SK-N-MC (cell line): ENCODE measurements at regions not wholly inside any gene's neighbourhood (a gene's known extent, or its start where the extent isn't known, plus 50 kb on each side); places are given as distances from the start of the nearest gene placed in this dataset.

Experiments
- DNase-seq: peaks from one replicate; pipeline ENCODE4 v3.0.0-alpha.2; 2011; ENCODE audit warnings: low read depth, low spot score
- H3K27ac ChIP-seq: fragments of 200-600 bp; sonication (generic); 2 replicates; pipeline ENCODE4 v1.5.1; 2016; ENCODE audit warnings: mixed run types
- H3K36me3 ChIP-seq: fragments of 200-600 bp; sonication (generic); 2 replicates; pipeline ENCODE4 v1.6.1; 2017; ENCODE audit warnings: antibody characterized with exemption, low read length, mixed read lengths; ENCODE audit not compliant: insufficient read depth
- H3K4me3 ChIP-seq: fragments of 200-600 bp; sonication (generic); 2 replicates; pipeline ENCODE4 v1.5.1; 2016
- H3K9ac ChIP-seq: fragments of 200-600 bp; sonication (generic); 2 replicates; pipeline ENCODE4 v1.8.0; 2017; ENCODE audit warnings: mixed run types, mixed read lengths; ENCODE audit not compliant: insufficient read length
- H3K9me3 ChIP-seq: fragments of 200-600 bp; sonication (generic); 2 replicates; pipeline ENCODE4 v1.6.1; 2017; ENCODE audit warnings: low read depth, mild to moderate bottlenecking, antibody characterized with exemption, low read length, moderate library complexity, mixed read lengths
- EZH2 ChIP-seq: fragments of 200-600 bp; sonication (generic); IDR thresholded peaks from one replicate; pipeline ENCODE4 v1.6.1; 2017; ENCODE audit warnings: antibody characterized with exemption
- FOXP2 ChIP-seq: optimal IDR thresholded peaks from 2 replicates; pipeline ENCODE3; 2011; ENCODE audit warnings: mild to moderate bottlenecking, moderate library complexity; ENCODE audit not compliant: insufficient read depth; ENCODE audit errors: extremely low read length, control extremely low read depth
- POLR2AphosphoS5 ChIP-seq: IDR thresholded peaks from 2 replicates; pipeline ENCODE4 v1.6.1; 2012; ENCODE audit warnings: mild to moderate bottlenecking, low read depth, low read length, borderline replicate concordance

- Histone ChIP-seq H3K4me3 (no peak overlapping the region), H3K36me3 (no peaks in the 10 kb centered on the region), H3K27ac (no peak overlapping the region), H3K9ac (no peak overlapping the region), H3K9me3 (no peaks in the 10 kb centered on the region)
- TF ChIP-seq POLR2AphosphoS5: no peak
- no peak for TF ChIP-seq EZH2
- no peak for TF ChIP-seq FOXP2
- DNase-seq: no peak
Measured at GRCh38 chr10:106392778-106393177, 771.7 kb downstream of the SORCS1 start.

GRCh38 chr10:106387063-106387462 lies 777.4 kb downstream of the SORCS1 start:
- TF ChIP-seq EZH2 (no peak), FOXP2 (no peak), POLR2AphosphoS5 (no peak)
- Histone ChIP-seq H3K36me3 (no peaks in the 10 kb centered on the region), H3K27ac (no peak overlapping the region), H3K9me3 (no peaks in the 10 kb centered on the region), H3K4me3 (no peak overlapping the region), H3K9ac (no peak overlapping the region)
- no peak for DNase-seq

DNA sequence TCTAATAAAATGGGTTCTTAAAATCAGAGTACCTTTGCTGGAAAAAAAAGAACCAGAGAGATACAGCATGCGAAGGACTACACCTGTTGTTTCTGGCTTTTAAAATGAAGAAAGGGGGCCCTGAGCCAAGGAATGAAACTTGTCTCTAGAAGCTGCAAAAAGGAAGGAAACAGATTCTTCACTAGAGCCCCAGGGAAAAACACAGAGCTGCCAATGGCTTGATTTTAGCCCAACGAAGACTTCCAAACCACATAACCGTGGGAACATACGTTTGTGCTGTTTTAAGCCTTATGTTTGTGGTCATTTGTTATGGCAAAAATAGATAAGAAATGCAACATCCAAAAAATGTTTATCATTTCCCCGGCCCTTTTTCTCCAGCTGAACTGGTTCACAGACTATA lies 780.0 kb downstream of the SORCS1 start:
- DNase-seq: no peak
- Histone ChIP-seq H3K9ac (no peak overlapping the region), H3K36me3 (no peaks in the 10 kb centered on the region), H3K27ac (no peak overlapping the region), H3K4me3 (no peak overlapping the region), H3K9me3 (no peaks in the 10 kb centered on the region)
- TF ChIP-seq POLR2AphosphoS5: no peak

DNA sequence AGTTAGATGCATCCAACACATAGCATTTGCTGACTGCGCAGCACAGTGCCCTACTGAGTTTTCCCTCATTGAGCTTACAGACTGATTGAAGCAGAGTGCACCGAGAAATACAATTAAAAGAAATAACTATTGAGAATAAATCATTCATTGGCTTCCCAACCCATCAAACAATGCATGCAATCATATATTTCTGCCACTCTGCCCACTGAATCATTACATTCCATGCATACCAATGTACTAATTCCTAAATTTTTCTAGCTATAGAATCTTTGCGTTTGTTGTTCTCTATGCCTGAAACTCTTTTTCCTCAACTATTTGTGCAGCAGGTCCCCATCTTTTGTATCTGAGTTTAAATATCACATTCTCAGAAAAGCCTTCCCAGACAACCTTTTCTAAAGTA lies 783.8 kb downstream of the SORCS1 start:
- no peak for DNase-seq
- no peak overlapping the region for H3K27ac ChIP-seq
- TF ChIP-seq EZH2: no peak
- no peak for TF ChIP-seq FOXP2
- TF ChIP-seq POLR2AphosphoS5: no peak
- no peak overlapping the region for H3K4me3 ChIP-seq
- H3K36me3 ChIP-seq: no peaks in the 10 kb centered on the region
- no peaks in the 10 kb centered on the region for H3K9me3 ChIP-seq
- no peak overlapping the region for H3K9ac ChIP-seq

DNA sequence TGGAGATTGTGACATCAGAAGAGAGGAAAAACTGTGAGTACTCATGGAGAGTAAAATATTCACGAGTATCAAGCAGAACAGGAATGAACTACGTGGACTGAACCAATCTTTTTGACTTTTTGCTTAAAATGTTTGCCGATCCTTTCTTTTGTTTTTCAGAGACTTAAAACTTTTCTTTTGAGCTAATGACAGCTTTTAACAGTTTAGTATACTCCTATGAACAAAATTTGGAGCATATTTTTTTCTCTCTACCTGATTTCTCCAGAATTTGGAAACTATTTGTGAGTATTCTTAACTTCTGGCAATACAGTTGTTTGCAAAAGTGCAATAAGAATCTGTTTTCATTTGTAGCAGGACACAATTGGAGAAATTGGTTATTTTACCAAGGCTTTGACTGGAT lies 786.3 kb downstream of the SORCS1 start:
- no peak for DNase-seq
- H3K9ac ChIP-seq: no peak overlapping the region
- no peak for TF ChIP-seq FOXP2
- no peak for TF ChIP-seq EZH2
- no peak for TF ChIP-seq POLR2AphosphoS5
- no peak overlapping the region for H3K27ac ChIP-seq
- no peaks in the 10 kb centered on the region for H3K36me3 ChIP-seq
- H3K4me3 ChIP-seq: no peak overlapping the region
- no peaks in the 10 kb centered on the region for H3K9me3 ChIP-seq

DNA sequence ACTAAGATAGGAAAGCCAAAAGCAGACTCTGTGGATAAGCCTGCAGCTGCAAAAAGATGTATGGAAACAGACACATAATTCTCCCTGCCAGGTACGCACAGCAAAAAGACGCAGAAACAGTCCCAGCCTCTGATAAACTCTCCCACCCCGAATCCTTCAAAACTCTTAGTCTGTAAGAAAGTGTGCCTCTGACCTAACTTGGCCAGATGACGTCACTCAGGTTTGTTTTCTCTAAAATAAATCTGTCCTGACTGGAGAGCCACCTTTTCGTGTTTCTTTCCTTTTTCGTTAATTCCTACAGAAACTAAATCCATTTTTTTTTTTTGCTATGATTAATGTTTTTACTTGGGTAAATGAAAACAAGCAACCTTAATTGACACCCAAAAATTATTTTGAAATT lies 793.8 kb downstream of the SORCS1 start:
- Histone ChIP-seq H3K36me3 (no peaks in the 10 kb centered on the region), H3K27ac (no peak overlapping the region), H3K4me3 (no peak overlapping the region), H3K9ac (no peak overlapping the region), H3K9me3 (no peaks in the 10 kb centered on the region)
- TF ChIP-seq POLR2AphosphoS5: no peak
- no peak for TF ChIP-seq EZH2
- TF ChIP-seq FOXP2: no peak
- no peak for DNase-seq

DNA sequence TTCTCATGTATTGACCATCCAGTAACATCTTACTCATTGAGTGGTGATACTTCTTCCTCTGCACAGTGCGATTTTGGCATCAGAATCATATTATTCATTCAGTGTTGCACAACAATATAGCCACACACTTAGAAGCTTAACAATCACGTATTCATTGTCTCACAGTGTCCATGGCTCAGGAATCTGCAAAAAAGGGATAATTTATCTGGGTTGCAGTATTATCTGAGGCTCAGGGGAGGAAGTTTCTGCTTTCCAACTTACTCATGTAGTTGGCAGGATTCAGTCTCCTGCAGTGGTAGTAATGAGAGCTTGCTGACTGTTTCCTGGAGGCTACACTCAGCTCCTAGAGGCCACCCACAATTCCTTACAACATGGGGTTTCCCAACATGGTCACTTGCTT lies 803.6 kb downstream of the SORCS1 start:
- Histone ChIP-seq H3K9ac (no peak overlapping the region), H3K9me3 (no peaks in the 10 kb centered on the region), H3K4me3 (no peak overlapping the region), H3K27ac (no peak overlapping the region), H3K36me3 (no peaks in the 10 kb centered on the region)
- TF ChIP-seq FOXP2: no peak
- DNase-seq: no peak

- no peaks in the 10 kb centered on the region for H3K36me3 ChIP-seq
- DNase-seq: no peak
- TF ChIP-seq EZH2: no peak
- no peak for TF ChIP-seq POLR2AphosphoS5
- no peak for TF ChIP-seq FOXP2
- H3K4me3 ChIP-seq: no peak overlapping the region
- no peaks in the 10 kb centered on the region for H3K9me3 ChIP-seq
- no peak overlapping the region for H3K9ac ChIP-seq
- no peak overlapping the region for H3K27ac ChIP-seq
Measured at GRCh38 chr10:106355450-106355849, 809.1 kb downstream of the SORCS1 start.

DNA sequence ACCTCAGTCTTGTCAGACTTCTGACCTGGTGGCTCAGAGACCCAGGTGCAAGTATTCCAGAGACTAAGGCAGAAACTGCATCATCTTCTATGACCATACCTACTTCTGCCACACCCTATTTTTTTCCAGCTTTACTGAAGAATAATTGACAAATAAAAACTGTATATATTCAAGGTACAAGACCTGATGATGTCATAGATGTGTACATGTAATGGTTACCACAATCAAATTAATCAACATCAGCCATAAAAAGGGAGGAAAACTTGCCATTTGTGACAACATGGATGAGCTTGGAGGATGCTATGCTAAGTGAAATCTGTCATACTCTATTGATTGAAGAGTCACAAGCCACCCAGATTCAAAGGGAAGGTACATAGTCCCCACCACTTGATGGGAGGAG lies 815.6 kb downstream of the SORCS1 start:
- Histone ChIP-seq H3K36me3 (no peaks in the 10 kb centered on the region), H3K9me3 (no peaks in the 10 kb centered on the region), H3K27ac (no peak overlapping the region), H3K4me3 (no peak overlapping the region), H3K9ac (no peak overlapping the region)
- TF ChIP-seq FOXP2 (no peak), POLR2AphosphoS5 (no peak), EZH2 (no peak)
- DNase-seq: no peak
